H9 (cell line): ENCODE measurements at regions not wholly inside any gene's neighbourhood (a gene's known extent, or its start where the extent isn't known, plus 50 kb on each side); places are given as distances from the start of the nearest gene placed in this dataset.

ENCODE experiments used
- DNase-seq: peaks from one replicate; pipeline ENCODE4 v3.0.0-alpha.2; 2017
- H2AFZ ChIP-seq: one replicate; pipeline ENCODE4 v1.6.1; 2013; ENCODE audit warnings: mild to moderate bottlenecking, low read length, control low read depth, moderate library complexity
- H2AK5ac ChIP-seq: 2 replicates; pipeline ENCODE4 v1.6.1; 2013; ENCODE audit warnings: low read length, control low read depth, mixed read lengths; ENCODE audit not compliant: insufficient read length
- H2BK120ac ChIP-seq: one replicate; pipeline ENCODE4 v1.6.1; 2013; ENCODE audit warnings: low read depth, mild to moderate bottlenecking, low read length, control low read depth, inconsistent platforms; ENCODE audit not compliant: poor library complexity, severe bottlenecking
- H2BK12ac ChIP-seq: 2 replicates; pipeline ENCODE4 v1.6.1; 2013; ENCODE audit warnings: low read length, control low read depth, mixed read lengths, low read depth; ENCODE audit not compliant: insufficient read length
- H2BK15ac ChIP-seq: 2 replicates; pipeline ENCODE4 v1.6.1; 2013; ENCODE audit warnings: low read depth, low read length, control low read depth
- H2BK20ac ChIP-seq: one replicate; pipeline ENCODE4 v1.6.1; 2013; ENCODE audit warnings: low read depth, mild to moderate bottlenecking, low read length, control low read depth, inconsistent platforms; ENCODE audit not compliant: poor library complexity, severe bottlenecking
- H2BK5ac ChIP-seq: 2 replicates; pipeline ENCODE4 v1.6.1; 2013; ENCODE audit warnings: low read length, control low read depth, mixed read lengths; ENCODE audit not compliant: insufficient read length
- H3K14ac ChIP-seq: 2 replicates; pipeline ENCODE4 v1.6.1; 2013; ENCODE audit warnings: low read length, control low read depth; ENCODE audit not compliant: insufficient read depth
- H3K18ac ChIP-seq: 2 replicates; pipeline ENCODE4 v1.6.1; 2013; ENCODE audit warnings: low read depth, mild to moderate bottlenecking, mixed read lengths, low read length, control low read depth; ENCODE audit not compliant: insufficient read length
- H3K23ac ChIP-seq: 2 replicates; pipeline ENCODE4 v1.6.1; 2013; ENCODE audit warnings: low read length, control low read depth, mixed read lengths, low read depth; ENCODE audit not compliant: insufficient read length
- H3K23me2 ChIP-seq: 2 replicates; pipeline ENCODE4 v1.6.1; 2013; ENCODE audit warnings: low read depth, mild to moderate bottlenecking, mixed read lengths, low read length, control low read depth; ENCODE audit not compliant: insufficient read length, poor library complexity, severe bottlenecking
- H3K27ac ChIP-seq: 2 replicates; pipeline ENCODE4 v1.5.1; 2013; ENCODE audit warnings: low read length, control low read depth, mixed read lengths, low read depth; ENCODE audit not compliant: insufficient read length
- H3K27me3 ChIP-seq: 2 replicates; pipeline ENCODE4 v1.6.1; 2013; ENCODE audit warnings: low read length, control low read depth, inconsistent platforms; ENCODE audit not compliant: insufficient read depth
- H3K4ac ChIP-seq: 2 replicates; pipeline ENCODE4 v1.6.1; 2013; ENCODE audit warnings: low read depth, mild to moderate bottlenecking, control low read depth, inconsistent platforms, low read length, moderate library complexity
- H3K4me1 ChIP-seq: 2 replicates; pipeline ENCODE4 v1.6.1; 2013; ENCODE audit warnings: low read length, control low read depth, inconsistent platforms; ENCODE audit not compliant: insufficient read depth
- H3K4me2 ChIP-seq: 2 replicates; pipeline ENCODE4 v1.6.1; 2013; ENCODE audit warnings: low read length, control low read depth, mixed read lengths; ENCODE audit not compliant: insufficient read length, insufficient read depth
- H3K56ac ChIP-seq: 2 replicates; pipeline ENCODE4 v1.6.1; 2013; ENCODE audit warnings: low read depth, mild to moderate bottlenecking, mixed read lengths, low read length, control low read depth; ENCODE audit not compliant: insufficient read length
- H3K79me1 ChIP-seq: 2 replicates; pipeline ENCODE4 v1.6.1; 2013; ENCODE audit warnings: low read depth, mild to moderate bottlenecking, moderate library complexity, low read length, control low read depth, inconsistent platforms; ENCODE audit not compliant: insufficient read depth, poor library complexity, severe bottlenecking
- H3K79me2 ChIP-seq: 2 replicates; pipeline ENCODE4 v1.6.1; 2013; ENCODE audit warnings: low read length, control low read depth, inconsistent platforms; ENCODE audit not compliant: insufficient read depth
- H3K9ac ChIP-seq: 2 replicates; pipeline ENCODE4 v1.6.1; 2013; ENCODE audit warnings: low read length, control low read depth, mixed read lengths; ENCODE audit not compliant: insufficient read length; ENCODE audit errors: extremely low read depth
- H3K9me3 ChIP-seq: one replicate; pipeline ENCODE4 v1.6.1; 2013; ENCODE audit warnings: low read depth, low read length, inconsistent platforms; ENCODE audit not compliant: control insufficient read depth
- H3T11ph ChIP-seq: one replicate; pipeline ENCODE4 v1.6.1; 2013; ENCODE audit warnings: mild to moderate bottlenecking, low read length, control low read depth, inconsistent platforms
- H4K20me1 ChIP-seq: one replicate; pipeline ENCODE4 v1.6.1; 2013; ENCODE audit not compliant: control insufficient read depth, insufficient read length, insufficient read depth
- H4K5ac ChIP-seq: 2 replicates; pipeline ENCODE4 v1.6.1; 2013; ENCODE audit warnings: low read depth, mild to moderate bottlenecking, mixed read lengths, low read length, control low read depth; ENCODE audit not compliant: insufficient read length
- H4K8ac ChIP-seq: replicated peaks from 2 replicates; pipeline ENCODE4 v1.6.1; 2013; ENCODE audit warnings: low read length, control low read depth, mixed read lengths, low read depth; ENCODE audit not compliant: insufficient read length
- H4K91ac ChIP-seq: 2 replicates; pipeline ENCODE4 v1.6.1; 2013; ENCODE audit warnings: low read depth, mild to moderate bottlenecking, moderate library complexity, mixed read lengths, low read length, control low read depth; ENCODE audit not compliant: insufficient read length
- H3K27ac Mint-ChIP-seq, 3 experiments: 2 replicates in 2 of 3; 3 replicates in 1 of 3; pipeline ENCODE4 v1.8.0; 2020 to 2021; ENCODE audit warnings: mixed read lengths in 3 of 3, mild to moderate bottlenecking in 1 of 3, moderate library complexity in 1 of 3
- H3K27me3 Mint-ChIP-seq: 2 replicates; pipeline ENCODE4 v1.8.0; 2021; ENCODE audit warnings: low read depth, mild to moderate bottlenecking, moderate library complexity, mixed read lengths
- H3K36me3 Mint-ChIP-seq, 3 experiments: 2 replicates in 2 of 3; 3 replicates in 1 of 3; pipeline ENCODE4 v1.8.0; 2020 to 2021; ENCODE audit warnings: low read depth in 3 of 3, mixed read lengths in 3 of 3; ENCODE audit not compliant: insufficient read depth in 1 of 3
- H3K4me1 Mint-ChIP-seq, 2 experiments: 2 replicates each; pipeline ENCODE4 v1.8.0; 2020; ENCODE audit warnings: mixed read lengths in 2 of 2
- H3K4me3 Mint-ChIP-seq, 2 experiments: 2 replicates in 1 of 2; 3 replicates in 1 of 2; pipeline ENCODE4 v1.8.0; 2020 to 2021; ENCODE audit warnings: mild to moderate bottlenecking in 2 of 2, mixed read lengths in 2 of 2, moderate library complexity in 1 of 2
- H3K9me3 Mint-ChIP-seq, 2 experiments: 2 replicates in 1 of 2; 3 replicates in 1 of 2; pipeline ENCODE4 v1.8.0; 2020; ENCODE audit warnings: mild to moderate bottlenecking in 2 of 2, mixed read lengths in 2 of 2, moderate library complexity in 1 of 2
- WGBS: extraction: QIAGEN DNeasy Blood & Tissue Kit; methylation state at CpG from one replicate; pipeline ENCODE4 v1.1.7; 2013; ENCODE audit warnings: missing lambda C conversion rate, low lambda C conversion rate, mixed read lengths; ENCODE audit not compliant: insufficient read length; ENCODE audit errors: extremely low coverage; 5-methylcytosine and 5-hydroxymethylcytosine counted together
- TF ChIP-seq, protein P1 (sequence below): fragments of 200-600 bp; sonication (generic); conservative IDR thresholded peaks from 3 replicates; pipeline ENCODE4 v1.8.0; 2021; ENCODE audit warnings: antibody characterized with exemption, mild to moderate bottlenecking

DNA sequence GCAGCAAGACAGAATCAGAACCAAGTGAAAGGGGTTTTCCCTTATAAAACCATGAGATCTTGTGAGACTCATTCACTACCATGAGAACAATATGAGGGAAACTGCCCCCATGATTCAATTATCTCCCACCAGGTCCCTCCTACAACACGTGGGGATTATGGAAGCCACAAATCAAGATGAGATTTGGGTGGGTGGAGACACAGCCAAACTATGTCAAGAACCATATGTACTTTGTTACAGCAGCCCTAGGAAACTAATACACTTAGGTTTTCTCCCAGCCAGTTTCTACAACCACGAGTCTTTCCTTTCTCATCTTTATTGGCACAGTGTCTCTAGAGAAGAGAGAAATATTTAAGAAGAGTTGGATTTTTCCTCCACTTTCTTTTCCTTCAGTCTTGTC is 72.6 kb downstream of the BTG1 start:
- H2AFZ ChIP-seq: no peak overlapping the region
- no peak overlapping the region for H3K14ac ChIP-seq
- no peak overlapping the region for H3K4me2 ChIP-seq
- no peaks in the 10 kb centered on the region for H3K4me1 ChIP-seq
- no peak overlapping the region for H4K5ac ChIP-seq
- no peak overlapping the region for H3K4ac ChIP-seq
- H2BK15ac ChIP-seq: no peak overlapping the region
- H3K18ac ChIP-seq: no peak overlapping the region
- H3K9me3 ChIP-seq: no peaks in the 10 kb centered on the region
- no peaks in the 10 kb centered on the region for H4K20me1 ChIP-seq
- Mint-ChIP-seq H3K36me3 (no peaks in the 10 kb centered on the region), H3K27me3 (no peaks in the 10 kb centered on the region), H3K9me3 (no peaks in the 10 kb centered on the region), H3K4me1 (peaks cover 9 to 15% of the 10 kb centered on the region in 2 experiments), H3K27ac (no peak overlapping the region), H3K4me3 (no peak overlapping the region)
- no peak overlapping the region for H3K27ac ChIP-seq
- TF ChIP-seq, protein P1, sequence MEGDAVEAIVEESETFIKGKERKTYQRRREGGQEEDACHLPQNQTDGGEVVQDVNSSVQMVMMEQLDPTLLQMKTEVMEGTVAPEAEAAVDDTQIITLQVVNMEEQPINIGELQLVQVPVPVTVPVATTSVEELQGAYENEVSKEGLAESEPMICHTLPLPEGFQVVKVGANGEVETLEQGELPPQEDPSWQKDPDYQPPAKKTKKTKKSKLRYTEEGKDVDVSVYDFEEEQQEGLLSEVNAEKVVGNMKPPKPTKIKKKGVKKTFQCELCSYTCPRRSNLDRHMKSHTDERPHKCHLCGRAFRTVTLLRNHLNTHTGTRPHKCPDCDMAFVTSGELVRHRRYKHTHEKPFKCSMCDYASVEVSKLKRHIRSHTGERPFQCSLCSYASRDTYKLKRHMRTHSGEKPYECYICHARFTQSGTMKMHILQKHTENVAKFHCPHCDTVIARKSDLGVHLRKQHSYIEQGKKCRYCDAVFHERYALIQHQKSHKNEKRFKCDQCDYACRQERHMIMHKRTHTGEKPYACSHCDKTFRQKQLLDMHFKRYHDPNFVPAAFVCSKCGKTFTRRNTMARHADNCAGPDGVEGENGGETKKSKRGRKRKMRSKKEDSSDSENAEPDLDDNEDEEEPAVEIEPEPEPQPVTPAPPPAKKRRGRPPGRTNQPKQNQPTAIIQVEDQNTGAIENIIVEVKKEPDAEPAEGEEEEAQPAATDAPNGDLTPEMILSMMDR: no peak
- H3K79me1 ChIP-seq: no peaks in the 10 kb centered on the region
- DNase-seq: no peak
- H4K91ac ChIP-seq: no peak overlapping the region
- no peaks in the 10 kb centered on the region for H3K79me2 ChIP-seq
- H3K9ac ChIP-seq: no peak overlapping the region
- no peak overlapping the region for H4K8ac ChIP-seq
- H3K23ac ChIP-seq: no peak overlapping the region
- no CpG with 5 or more reads among the region's 2 CpGs for WGBS
- H2BK5ac ChIP-seq: no peak overlapping the region
- no peaks in the 10 kb centered on the region for H3K27me3 ChIP-seq
- H2BK20ac ChIP-seq: no peak overlapping the region
- no peaks in the 10 kb centered on the region for H3K23me2 ChIP-seq
- H3T11ph ChIP-seq: no peak overlapping the region
- no peak overlapping the region for H3K56ac ChIP-seq
- no peak overlapping the region for H2AK5ac ChIP-seq
- H2BK12ac ChIP-seq: no peak overlapping the region
- no peak overlapping the region for H2BK120ac ChIP-seq
